AG04450 (cell line): ENCODE measurements at regions not wholly inside any gene's neighbourhood (a gene's known extent, or its start where the extent isn't known, plus 50 kb on each side); places are given as distances from the start of the nearest gene placed in this dataset.
A peak's percentile ranks its signal among the peaks of the same experiment; 100 is the strongest.
"Not testable (repeated sequence)": the region's sequence is repeated elsewhere in the genome, so short reads cannot be mapped to it uniquely, and the experiment has no call there.

ENCODE experiments used
- CTCF ChIA-PET: fragments of 300-600, 350-600 bp; formaldehyde crosslinking; extraction: SDS; loops from one replicate; lab custom pipeline; 2022; ENCODE audit warnings: antibody characterized with exemption, inconsistent platforms; lab: Charles Lee
- POLR2A ChIA-PET: fragments of 350-600 bp; formaldehyde crosslinking; extraction: SDS; loops from one replicate; lab custom pipeline; 2021; ENCODE audit warnings: antibody characterized with exemption, inconsistent platforms; lab: Yijun Ruan, JAX
- DNase-seq: peaks from one replicate; pipeline ENCODE4 v3.0.0-alpha.2; 2011; ENCODE audit warnings: low read depth, low spot score
- H3K27ac ChIP-seq: one replicate; pipeline ENCODE4 v1.5.1; 2012; ENCODE audit warnings: low read depth, low read length, control low read depth
- H3K27me3 ChIP-seq: one replicate; pipeline ENCODE4 v1.6.0; 2012; ENCODE audit warnings: low read length; ENCODE audit not compliant: control insufficient read depth, insufficient read depth
- H3K4me3 ChIP-seq: 2 replicates; pipeline ENCODE4 v1.5.1; 2011; ENCODE audit warnings: mild to moderate bottlenecking, low read depth, low read length, control low read depth
- H3K9me3 ChIP-seq: 2 replicates; pipeline ENCODE4 v1.5.1; 2012; ENCODE audit warnings: low read length; ENCODE audit not compliant: control insufficient read depth, insufficient read depth
- TF ChIP-seq, protein P1 (sequence below): IDR thresholded peaks from 2 replicates; pipeline ENCODE4 v1.5.1; 2011; ENCODE audit warnings: low read depth, low read length, control low read depth, inconsistent platforms

DNA sequence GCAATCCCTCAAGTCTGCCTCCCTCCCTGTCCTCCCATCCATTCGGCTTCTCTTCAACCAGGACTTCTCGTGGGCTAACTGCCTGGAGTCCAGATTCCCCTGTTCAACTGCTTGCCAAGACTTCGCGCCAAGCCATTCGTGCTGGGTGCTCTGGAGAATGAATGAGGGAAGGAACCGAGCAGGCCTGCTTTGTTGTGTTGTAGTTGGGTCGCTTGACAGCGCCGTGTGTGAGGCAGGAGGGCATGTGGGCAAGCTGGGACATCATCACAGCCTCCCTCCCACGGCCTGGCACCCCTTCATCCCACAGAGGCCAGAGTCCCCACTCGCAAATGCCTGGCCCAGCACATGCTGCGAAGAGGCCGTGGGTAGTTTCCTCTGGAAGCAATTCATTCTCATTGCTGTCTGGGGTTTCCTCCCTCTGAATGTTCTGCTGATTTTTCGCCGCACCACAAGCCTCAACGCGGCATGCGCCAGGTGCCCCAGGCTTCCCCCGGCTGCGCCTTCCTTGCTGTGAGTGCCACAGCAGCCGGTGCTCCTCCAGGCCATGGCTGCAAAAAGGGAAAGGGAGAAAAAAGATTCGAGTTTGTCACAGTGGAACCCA is 336.0 kb downstream of the QKI start:
- no peaks in the 10 kb centered on the region for H3K27me3 ChIP-seq
- ChIA-PET POLR2A (no interaction called here), CTCF (no interaction called here)
- DNase-seq = no peak
- TF ChIP-seq, protein P1, sequence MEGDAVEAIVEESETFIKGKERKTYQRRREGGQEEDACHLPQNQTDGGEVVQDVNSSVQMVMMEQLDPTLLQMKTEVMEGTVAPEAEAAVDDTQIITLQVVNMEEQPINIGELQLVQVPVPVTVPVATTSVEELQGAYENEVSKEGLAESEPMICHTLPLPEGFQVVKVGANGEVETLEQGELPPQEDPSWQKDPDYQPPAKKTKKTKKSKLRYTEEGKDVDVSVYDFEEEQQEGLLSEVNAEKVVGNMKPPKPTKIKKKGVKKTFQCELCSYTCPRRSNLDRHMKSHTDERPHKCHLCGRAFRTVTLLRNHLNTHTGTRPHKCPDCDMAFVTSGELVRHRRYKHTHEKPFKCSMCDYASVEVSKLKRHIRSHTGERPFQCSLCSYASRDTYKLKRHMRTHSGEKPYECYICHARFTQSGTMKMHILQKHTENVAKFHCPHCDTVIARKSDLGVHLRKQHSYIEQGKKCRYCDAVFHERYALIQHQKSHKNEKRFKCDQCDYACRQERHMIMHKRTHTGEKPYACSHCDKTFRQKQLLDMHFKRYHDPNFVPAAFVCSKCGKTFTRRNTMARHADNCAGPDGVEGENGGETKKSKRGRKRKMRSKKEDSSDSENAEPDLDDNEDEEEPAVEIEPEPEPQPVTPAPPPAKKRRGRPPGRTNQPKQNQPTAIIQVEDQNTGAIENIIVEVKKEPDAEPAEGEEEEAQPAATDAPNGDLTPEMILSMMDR = no peak
- peaks cover 26% of the 10 kb centered on the region for H3K9me3 ChIP-seq
- no peak overlapping the region for H3K27ac ChIP-seq
- H3K4me3 ChIP-seq = no peak overlapping the region

DNA sequence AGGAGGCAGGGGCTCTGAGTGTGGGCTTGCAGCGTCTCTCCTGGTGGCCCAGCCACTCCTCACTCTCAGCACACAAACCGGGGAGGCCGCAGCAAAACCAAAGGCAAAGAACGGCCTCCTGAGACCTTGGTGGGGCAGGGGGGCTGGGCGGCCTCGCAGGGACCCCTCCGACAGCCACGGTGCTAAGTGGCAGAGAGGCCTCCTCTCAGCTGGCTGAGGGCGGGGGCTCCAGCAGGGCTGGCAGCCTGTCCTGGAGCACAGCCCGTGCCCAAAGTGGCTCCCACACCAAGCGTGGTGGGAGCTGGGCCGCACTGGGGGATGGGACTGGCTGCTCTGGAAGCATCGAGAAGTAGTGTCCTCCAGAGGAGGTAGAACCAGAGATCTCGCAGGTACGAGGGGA is 334.4 kb downstream of the QKI start:
- CTCF ChIA-PET = no interaction called here

DNA sequence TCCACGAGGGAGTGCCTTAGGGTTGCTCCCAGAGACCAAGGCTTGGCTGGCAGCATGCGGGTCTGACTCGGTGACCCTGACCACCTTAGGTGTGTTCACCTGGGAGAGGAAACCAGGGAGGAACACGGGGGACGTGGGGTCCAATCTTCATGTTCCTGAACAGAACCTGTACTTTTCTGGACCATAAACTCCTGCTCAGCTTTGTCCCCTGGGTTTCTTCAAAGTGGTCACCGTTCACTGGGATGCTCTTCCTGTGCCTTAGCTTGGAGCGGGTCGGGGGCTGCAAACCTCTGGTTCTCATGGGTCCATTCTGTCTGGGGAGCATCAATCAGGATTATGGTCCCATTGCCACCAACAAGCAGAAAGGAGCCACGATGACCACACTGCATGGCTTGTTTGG is 333.5 kb downstream of the QKI start:
- CTCF ChIA-PET = no interaction called here
- POLR2A ChIA-PET = no interaction called here
- Histone ChIP-seq H3K27me3 (no peaks in the 10 kb centered on the region), H3K9me3 (peaks cover 35% of the 10 kb centered on the region), H3K4me3 (no peak overlapping the region), H3K27ac (no peak overlapping the region)
- TF ChIP-seq, protein P1 = no peak
- DNase-seq = no peak

More for the DNA sequence above, 334.4 kb downstream of the QKI start:
- H3K27me3 ChIP-seq = no peaks in the 10 kb centered on the region
- peaks cover 32% of the 10 kb centered on the region for H3K9me3 ChIP-seq
- H3K4me3 ChIP-seq = no peak overlapping the region
- DNase-seq = no peak
- no peak overlapping the region for H3K27ac ChIP-seq
- TF ChIP-seq, protein P1 = no peak
- POLR2A ChIA-PET = no interaction called here

DNA sequence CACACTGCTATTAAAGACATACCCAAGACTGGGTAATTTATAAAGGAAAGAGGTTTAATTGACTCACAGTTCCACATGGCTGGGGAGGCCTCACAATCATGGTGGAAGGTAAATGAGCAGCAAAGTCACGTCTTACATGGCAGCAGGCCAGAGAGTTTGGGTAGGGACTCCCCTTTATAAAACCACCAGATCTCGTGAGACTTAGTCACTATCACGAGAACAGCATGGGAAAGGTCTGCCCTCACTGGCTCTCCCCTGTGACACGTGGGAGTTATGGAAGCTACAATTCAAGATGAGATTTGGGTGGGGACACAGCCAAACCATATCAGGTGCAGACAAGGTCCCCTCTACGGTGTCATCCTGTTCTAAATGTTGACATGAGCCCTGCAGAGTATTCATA is 332.5 kb downstream of the QKI start:
- DNase-seq, POLR2A ChIA-PET, H3K27me3 ChIP-seq, CTCF ChIA-PET, H3K27ac ChIP-seq, H3K4me3 ChIP-seq: not testable (repeated sequence)
- peaks cover 35% of the 10 kb centered on the region for H3K9me3 ChIP-seq

DNA sequence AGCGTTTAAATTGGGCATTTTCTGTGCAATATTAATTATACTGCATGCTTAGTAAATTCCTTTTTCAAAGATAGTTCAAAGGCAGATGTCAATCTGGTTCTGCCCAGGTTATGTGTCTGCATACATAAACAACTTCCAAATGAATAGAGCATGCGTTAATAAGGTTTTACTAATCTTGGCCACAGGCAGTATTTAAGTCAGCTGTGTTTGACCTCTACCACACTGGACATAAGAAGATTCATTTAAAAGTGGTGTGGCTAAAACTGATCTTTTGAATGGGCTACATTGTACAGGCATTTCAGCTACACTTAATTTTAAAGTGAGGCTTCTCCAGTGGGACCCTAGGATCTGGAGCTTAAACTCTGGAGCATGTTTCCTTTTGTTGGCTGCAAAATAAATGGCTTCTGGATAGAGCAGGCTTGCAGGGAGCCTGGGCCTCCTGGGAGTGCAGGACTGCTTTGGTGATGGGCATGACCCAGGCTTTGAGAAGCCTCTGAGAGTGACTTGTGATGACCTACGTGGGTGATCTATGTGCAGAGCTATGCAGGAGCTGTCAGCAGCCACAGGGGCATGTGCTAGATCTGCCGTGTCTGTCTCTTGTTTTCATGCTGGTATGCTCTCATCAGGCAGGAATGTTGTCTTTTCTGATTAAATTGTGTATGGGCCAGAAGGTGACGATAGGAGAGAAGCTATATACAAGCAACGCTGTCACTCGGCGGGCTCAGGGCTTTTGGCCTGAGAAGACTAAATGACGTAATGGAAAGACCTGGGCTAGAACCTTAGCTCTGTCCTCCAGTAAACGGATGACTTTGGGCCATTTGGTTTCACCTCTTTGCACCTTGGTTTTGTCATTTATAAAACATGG is 331.2 kb downstream of the QKI start:
- no peak overlapping the region for H3K27ac ChIP-seq
- ChIA-PET CTCF (interaction anchor here (0.6 to 0.7 kb wide), 3 partner anchors 110 to 358 kb away, joined by 3 to 5 read pairs (median 3); no protein-coding TSS in a partner anchor), POLR2A (interaction anchor here (1.1 kb wide), 1 partner anchor 69 kb away, joined by 4 read pairs; no protein-coding TSS in a partner anchor)
- TF ChIP-seq, protein P1 = no peak
- H3K4me3 ChIP-seq = no peak overlapping the region
- peaks cover 31% of the 10 kb centered on the region for H3K9me3 ChIP-seq
- H3K27me3 ChIP-seq = no peaks in the 10 kb centered on the region
- DNase-seq = peak; percentile 47
